ENCODE measurements at regions not wholly inside any gene's neighbourhood (a gene's known extent, or its start where the extent isn't known, plus 50 kb on each side); places are given as distances from the start of the nearest gene placed in this dataset.
A peak's percentile ranks its signal among the peaks of the same experiment; 100 is the strongest.

DNA sequence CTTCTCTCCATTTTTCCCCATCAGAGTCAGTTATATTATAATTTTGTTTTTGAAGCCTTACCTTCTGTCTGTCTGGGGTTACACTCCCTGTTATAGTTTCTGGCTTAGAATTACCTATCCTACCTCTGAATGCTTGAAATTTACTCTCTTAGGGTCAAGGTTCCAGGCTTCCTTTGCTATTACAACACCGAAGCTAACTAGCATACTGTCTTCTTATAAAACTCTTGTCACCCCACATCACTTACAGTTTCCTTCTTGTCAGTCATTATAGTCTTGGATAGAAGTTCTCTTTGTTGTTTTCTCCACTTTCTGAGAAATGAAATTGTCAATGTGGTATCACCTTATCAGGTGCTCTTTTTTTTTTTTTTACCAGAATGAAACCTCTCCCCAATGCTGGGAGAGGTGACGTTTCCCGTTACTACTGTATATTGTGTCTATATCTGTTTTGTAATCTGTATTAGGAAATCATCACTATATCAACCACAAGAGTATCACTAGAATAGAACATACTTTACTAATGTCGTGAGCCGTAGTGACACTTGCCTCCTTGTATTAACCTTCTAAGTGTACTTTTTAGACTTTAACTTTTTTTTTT, 69.2 kb upstream of the PSMA6 start:
- DNase-seq, result no peak

DNA sequence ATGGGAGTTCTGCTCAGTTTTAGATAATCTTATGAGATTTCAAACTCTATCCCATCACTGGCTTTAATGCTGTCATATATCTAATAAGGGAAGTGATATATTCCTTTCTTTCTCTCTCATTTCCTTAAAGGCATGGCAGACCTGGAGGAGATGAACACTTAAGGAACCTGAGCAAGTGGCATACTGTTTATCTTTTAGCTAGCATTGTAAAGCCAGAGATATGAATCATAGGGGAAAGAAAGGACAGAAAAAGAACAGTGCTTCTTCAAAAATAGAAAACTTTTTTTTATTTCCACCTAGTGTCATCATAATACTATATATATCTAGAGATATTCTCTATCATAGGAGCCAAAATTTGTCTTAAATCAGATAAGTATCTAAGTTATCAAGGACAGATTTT, 68.3 kb upstream of the PSMA6 start:
- DNase-seq, result no peak

DNA sequence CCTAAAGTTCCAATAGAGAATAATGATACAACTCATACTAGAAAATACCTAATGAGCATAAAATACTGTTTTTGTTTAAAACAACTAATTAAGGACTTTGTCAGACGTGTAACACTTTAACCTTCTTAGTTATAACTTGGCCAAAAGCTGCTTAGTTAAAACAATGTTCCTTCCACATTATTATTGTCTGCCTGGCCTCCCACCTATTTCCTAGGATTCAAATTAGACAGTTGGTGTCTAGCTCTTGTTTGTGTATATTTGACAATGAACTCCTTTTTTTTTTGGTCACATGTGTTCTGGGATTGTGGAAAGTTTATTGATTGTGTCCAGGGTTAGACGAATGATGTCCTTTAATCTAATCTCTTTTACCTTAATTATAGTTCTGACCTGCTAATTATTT, 67.6 kb upstream of the PSMA6 start:
- no peak for DNase-seq

DNA sequence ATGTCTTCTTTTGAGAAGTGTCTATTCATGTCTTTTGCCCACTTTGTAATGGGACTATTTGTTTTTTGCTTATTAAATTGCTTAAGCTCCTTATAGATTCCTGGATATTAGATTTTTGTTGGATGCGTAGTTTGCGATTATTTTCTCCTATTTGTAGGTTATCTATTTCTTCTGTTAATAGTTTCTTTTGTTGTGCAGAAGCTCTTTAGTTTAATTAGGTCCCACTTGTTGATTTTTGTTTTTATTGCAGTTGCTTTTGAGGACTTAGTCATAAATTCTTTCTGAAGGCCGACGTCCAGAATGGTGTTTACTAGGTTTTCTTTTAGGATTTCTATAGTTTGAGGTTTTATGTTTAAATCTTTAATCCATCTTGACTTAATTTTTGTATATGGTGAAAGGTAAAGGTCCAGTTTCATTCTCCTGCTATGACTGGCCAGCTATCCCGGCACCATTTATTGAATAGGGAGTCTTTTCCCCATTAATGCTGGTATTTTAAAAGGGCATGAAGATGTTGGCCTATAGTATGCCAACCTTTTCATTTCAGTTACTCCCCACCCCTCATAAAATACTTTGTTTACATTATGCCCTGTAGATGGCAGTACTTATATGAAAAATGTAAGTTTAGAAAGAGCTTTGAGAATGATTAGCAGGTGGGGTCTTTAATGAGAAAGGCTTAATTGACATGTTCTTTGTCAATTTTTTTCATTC, 62.9 kb upstream of the PSMA6 start:
- DNase-seq, result peak; percentile 44

DNA sequence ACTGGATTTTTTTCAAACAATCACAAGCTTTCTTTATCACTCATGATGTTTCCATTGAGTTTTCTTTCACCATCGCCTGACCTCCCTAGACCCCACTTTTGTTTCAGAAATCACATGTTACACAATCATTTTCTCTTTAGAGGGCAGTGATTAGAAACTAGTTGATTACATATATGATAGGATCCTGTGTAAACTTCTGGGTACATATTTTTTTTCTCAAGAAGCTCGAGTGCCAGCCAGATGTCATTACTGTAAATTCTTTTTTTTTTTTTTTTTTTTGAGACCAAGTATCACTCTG, 62.4 kb upstream of the PSMA6 start:
- no peak for DNase-seq

DNA sequence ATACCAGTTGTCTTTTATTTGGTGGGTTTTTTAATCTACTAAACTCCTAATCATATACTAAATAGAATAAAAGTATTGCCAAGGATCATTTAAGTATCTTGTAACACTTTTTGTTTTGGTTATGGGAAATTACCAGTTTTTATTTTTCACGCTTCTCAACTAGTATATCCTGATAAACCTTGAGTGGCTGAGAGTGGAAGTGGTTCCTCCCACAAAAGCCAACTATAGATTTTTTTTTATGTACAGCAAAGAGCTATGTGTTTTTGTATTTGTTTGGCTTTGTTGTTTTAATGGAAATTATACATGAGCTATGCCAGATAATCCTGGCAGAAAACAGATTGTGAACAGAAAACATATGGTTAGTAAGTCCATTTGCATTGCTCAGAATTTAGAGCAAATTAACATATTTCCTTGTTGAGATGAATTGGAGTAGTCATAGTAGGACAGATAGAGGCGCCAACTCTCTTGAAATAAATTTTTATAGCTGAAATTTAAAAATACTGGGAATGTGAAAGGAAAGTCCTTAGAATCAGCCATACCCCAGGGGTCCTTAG, 60.9 kb upstream of the PSMA6 start:
- no peak for DNase-seq

DNA sequence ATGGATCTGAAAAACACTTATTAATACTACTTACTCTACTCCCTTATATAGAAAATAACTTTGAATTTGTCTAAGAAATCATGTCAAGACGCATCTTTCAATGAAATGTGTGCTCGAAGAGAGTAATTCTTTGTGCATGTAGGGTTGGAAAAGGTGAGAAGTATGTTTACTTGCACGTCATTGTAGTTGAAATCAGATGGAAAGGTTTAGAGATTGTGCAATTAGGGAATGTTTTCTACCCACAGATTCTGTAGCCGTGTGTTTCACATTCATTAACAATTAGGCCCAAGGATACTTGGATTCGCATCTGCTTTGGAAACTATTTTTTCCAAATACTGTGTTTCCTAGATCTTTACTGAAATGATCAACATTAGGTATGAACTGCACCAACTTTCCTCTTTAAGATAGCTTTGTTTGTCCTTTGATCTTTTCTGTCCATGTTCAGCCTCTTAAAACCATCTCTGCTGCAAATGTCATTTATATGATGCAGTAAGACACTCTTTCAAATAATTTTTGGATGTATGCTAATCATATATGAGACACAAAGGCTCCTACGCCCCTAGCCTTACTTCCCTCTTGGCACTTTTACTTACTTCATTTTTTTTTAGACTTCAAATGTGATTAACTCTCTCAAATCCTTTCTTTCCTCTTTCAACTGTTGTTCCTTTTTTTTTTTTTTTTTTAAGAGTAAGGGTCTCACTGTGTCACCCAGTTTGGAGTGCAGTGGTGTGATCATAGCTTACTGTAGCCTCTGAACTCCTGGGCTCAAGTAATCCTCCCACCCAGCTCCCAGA, 58.0 kb upstream of the PSMA6 start:
- DNase-seq, result no peak

DNA sequence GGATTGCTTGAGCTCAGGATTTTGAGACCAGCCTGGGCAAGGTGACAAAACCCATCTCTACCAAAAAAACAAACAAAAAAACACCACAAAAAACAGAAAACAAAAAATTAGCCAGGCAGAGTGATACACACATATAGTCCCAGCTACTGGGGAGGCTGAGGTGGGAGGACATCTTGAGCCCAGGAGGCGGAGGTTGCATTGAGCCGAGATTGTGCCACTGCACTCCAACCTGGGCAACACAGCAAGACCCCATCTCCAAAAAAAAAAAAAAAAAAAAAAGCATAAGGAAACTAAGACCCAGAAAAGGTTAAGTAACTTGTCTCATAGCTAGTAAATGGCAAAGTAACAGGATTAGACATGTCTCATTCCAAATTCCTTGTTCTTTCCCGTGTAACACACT, 56.3 kb upstream of the PSMA6 start:
- DNase-seq, result no peak

DNA sequence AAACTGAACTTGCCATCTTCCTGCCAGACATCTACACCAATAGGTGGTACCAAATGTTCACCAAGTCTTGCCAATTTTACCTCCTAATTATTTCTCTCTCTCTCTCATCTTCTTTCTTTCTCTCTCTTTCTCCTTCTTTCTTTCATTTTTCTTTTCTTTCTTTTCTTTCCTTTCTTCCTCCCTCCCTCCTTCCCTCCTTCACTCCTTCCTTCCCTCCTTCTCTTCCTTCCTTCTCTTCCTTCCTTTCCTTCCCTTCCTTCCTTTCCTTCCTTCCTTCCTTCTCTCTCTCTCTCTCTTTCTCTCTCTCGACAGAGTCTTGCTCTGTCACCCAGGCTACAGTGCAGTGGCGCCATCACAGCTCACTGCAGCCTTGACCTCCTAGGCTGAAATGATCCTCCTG, 55.4 kb upstream of the PSMA6 start:
- no peak for DNase-seq

DNA sequence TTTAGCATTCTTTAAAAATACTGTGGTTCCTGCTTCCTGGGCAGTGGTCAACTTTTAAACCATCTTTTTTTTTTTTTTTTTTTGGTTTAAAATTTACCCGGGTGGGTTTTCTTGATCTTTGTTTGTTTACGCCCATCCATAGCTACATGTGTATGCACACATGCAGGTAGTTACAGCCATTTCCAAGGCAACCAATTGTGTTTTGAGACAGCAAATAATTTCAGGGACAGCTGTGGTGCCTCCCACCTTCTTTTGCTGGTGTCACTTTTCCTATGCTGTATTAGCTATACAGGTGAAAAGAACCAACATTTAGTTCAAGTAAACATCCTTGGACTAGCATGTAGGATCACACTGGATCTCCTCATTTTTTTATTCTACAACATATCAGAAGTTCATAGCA, 52.0 kb upstream of the PSMA6 start:
- no peak for DNase-seq
